Upper lobe of left lung (tissue), 4 donors: ENCODE measurements at regions not wholly inside any gene's neighbourhood (a gene's known extent, or its start where the extent isn't known, plus 50 kb on each side); places are given as distances from the start of the nearest gene placed in this dataset.

Source experiments
- POLR2AphosphoS5 ChIP-seq, 2 donors: sonication (generic); formaldehyde crosslinking; IDR thresholded peaks; one replicate each; pipeline ENCODE4 v1.5.1; 2017; ENCODE audit warnings: antibody characterized with exemption in 2 of 2
- TF ChIP-seq, protein P1 (sequence below), 6 experiments: fragments of 450-650 bp in 4 of 6; fragments of 200-600 bp in 2 of 6; sonication (generic) in 2 of 6; IDR thresholded peaks; one replicate each; pipeline ENCODE4 v1.5.1; 2016 to 2019; ENCODE audit warnings: antibody characterized with exemption in 6 of 6

- TF ChIP-seq, protein P1, sequence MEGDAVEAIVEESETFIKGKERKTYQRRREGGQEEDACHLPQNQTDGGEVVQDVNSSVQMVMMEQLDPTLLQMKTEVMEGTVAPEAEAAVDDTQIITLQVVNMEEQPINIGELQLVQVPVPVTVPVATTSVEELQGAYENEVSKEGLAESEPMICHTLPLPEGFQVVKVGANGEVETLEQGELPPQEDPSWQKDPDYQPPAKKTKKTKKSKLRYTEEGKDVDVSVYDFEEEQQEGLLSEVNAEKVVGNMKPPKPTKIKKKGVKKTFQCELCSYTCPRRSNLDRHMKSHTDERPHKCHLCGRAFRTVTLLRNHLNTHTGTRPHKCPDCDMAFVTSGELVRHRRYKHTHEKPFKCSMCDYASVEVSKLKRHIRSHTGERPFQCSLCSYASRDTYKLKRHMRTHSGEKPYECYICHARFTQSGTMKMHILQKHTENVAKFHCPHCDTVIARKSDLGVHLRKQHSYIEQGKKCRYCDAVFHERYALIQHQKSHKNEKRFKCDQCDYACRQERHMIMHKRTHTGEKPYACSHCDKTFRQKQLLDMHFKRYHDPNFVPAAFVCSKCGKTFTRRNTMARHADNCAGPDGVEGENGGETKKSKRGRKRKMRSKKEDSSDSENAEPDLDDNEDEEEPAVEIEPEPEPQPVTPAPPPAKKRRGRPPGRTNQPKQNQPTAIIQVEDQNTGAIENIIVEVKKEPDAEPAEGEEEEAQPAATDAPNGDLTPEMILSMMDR (IDR thresholded peaks at IDR 0.05): no peak
- no peak for TF ChIP-seq POLR2AphosphoS5 (IDR thresholded peaks at IDR 0.05)
Observed at GRCh38 chr3:150215616-150216015, 192.5 kb upstream of the TSC22D2 start.
